H4 (cell line): ENCODE measurements at regions not wholly inside any gene's neighbourhood (a gene's known extent, or its start where the extent isn't known, plus 50 kb on each side); places are given as distances from the start of the nearest gene placed in this dataset.
A peak's percentile ranks its signal among the peaks of the same experiment; 100 is the strongest.

Experiments used
- DNase-seq: peaks from one replicate; pipeline ENCODE4 v3.0.0-alpha.2; 2015; ENCODE audit warnings: low spot score

DNA sequence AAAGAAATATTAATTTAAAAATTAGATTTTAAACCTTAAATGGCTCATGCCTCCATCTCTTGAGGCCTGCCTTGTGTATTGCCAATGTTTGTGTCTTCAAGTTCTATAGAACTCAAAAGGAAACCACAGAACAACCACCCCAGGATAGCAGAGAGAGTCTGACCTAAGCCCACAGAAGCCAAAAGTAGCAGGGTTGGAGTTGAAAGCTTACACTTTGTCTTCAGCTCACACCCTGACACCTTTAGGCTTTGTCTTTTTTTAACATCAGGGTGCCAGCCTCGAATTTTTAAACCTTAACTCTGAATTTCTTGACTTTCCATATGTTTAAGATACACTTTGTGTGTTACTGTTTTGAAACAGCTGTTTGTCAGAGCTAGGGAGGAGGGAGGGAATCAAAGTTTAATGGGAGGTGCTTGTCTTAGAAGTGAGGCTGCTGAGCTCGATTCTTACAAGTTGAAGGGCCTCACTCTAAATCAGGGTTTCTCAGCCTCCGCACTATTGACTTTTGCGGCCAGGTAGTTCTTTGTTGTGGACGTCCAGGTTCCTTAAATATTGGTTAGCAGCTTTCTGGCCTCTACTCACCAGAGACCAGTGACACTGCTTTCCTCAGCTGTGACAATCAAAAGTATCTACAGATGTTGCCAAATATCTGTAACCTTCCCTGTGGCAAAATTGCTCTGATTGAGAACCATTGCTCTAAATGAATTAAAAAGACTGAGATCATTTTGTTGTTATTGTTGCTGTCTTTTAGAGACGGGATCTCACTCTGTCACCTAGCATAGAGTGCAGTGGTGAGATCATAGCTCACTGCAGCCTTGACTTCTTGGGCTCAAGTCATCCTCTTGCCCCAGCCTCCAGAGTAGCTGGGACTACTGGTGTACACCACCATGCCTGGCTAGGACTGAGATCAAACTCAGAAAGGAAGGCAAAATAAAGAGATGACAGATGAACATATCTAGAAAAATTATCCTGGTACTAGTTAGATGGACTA is 139.2 kb upstream of the EOMES start:
- DNase-seq: no peak

DNA sequence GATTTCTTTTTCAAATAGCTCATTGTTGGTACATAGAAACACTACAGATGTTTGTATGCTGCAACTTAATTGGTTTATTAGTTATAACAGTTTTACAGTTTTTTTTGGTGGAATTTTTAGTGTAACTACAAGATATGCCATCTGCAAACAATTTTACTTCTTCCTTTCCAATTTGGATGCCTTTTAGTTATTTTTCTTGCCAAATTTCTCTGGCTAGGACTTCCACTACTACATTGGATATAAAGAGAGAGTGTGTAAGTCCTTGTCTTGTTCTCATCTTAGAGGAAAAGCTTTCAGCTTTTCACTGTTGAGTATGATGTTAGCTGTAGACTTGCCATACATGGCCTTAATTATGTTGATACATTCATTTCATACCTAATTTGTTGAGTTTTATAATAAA is 143.6 kb upstream of the EOMES start:
- no peak for DNase-seq

DNA sequence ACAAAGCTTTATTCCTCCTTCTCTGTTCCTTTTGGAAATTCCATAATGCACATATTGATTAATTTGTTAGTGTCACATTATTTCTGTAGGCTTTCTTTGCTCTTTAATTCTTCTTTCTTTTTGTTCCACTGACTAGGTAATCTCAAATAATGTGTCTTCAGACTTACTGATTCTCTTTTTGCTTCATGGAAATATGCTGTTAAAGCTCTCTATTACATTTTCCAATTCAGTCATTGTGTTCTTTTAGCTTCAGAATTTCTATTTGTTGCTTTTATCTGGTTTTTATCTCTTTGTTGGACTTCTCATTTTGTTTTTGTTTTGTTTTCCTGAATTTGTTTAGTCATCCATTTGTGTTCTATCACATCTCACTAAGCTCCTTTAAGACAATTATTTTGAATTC is 147.0 kb upstream of the EOMES start:
- DNase-seq: no peak

DNA sequence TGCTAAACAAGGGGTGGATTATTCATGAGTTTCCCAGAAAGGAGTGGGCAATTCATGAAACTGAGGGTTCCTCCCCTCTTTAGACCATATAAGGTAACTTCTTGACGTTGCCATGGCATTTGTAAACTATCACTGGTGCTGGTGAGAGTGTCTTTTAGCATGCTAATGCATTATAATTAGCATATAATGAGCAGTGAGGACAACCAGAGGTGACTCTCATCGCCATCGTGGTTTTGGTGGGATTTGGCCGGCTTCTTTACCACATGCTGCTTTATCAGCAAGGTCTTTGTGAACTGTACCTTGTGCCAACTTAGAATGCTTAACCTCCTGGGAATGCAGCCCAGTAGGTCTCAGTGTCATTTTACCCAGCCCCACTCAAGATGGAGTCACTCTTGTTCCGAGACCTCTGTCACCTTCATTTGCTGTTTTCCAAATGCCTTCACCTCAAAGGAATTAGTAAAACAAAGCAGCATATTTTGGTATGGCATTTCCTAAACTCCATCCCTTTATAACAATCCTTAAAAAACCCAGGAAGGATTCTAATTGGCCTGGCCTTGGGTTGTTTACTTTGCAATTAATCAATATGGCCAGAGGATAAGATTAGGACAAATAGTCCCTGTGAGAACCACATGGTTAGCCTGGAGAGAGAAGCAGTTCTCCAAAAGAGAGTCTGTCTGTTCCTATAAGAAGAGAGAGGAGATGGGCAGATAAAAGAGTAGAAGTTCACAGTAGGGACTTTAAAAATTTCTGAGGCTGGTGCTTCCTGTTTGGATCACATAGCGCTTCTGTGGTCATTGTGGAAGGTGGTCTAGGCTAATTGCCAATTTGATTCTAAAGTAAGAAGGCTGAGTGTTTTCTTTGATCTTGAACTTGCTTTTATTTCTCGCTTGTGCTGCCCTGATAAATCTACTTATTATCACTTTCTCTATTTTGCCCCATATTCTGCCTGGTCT is 155.2 kb upstream of the EOMES start:
- no peak for DNase-seq

DNA sequence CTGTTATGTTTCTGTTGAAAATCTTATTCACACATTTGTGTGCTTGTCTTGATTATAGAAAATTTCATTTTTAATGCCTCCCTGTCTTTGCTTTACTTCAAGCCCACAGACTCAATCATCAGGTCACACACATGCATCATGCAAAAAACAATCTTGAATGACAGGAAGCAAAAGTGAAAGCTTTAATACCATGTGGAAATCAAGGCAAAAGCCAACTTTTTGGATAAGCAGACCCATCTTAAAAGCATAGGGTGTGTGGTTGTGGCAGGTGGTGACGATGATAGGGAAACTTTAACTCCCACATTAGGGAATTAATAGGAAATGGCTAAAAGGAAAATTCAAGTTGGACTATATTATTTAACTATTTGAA is 155.9 kb upstream of the EOMES start:
- no peak for DNase-seq

DNA sequence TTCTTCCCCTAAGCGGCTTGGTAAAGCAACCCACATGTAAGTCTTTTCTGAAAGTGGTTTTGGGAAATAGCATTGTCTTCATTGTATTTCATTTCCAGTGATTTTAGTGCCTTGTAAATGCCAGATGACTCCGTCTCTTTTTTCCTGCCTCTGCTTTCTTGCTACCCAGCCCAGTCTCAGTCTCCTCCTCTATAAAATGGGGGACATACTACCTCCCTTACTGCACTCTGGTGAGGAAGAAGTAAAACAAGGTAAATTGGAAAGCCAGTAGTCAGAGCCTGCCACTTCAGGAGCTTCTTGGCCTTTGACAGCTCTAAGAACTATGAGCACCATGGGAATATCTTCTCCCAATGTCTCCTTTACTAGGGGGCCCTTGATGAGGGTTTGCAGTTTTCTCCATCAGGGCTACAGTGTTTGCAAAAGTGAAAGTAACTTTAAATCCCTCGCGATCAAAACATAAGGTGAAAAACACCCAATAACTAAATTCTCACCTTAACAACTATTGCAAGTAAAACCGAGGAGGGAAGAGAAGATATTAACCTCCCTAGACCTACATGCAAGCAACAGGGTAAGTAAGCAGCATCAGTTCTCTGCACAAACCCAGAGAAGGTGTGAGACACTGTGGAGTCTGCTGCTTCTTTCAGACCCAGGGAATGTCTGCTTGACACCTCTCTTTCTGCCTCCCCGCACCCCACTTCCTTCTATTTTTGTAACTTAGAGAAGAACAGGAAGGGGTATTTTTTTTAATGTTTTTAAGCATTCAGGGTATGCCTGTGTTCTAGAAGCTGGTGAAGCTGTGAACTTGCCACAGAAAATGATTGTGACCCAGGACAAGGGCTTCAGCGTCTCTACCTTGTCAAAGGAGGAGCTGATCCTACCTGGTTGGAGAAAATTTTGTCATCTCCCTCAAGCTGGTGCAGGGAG is 159.1 kb upstream of the EOMES start:
- DNase-seq: no peak

DNA sequence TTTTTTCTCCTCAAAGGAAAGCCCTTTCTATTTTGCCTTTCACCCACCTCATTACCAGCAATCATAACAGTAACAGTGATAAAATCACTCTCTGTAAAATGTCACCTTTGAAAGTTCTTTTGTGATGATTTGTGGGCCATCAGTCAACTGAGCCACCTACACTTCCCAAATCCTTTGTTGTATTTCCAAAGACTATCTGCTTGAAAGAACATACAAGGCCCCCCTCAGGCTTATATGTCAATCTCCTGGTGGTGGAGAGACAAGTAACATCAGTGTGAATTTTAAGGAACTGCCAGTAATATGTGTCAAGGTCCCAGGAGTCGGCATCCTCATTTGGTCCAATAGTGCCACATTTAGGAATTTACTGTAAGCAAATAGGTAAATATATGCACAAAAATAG is 161.1 kb upstream of the EOMES start:
- DNase-seq: no peak

DNA sequence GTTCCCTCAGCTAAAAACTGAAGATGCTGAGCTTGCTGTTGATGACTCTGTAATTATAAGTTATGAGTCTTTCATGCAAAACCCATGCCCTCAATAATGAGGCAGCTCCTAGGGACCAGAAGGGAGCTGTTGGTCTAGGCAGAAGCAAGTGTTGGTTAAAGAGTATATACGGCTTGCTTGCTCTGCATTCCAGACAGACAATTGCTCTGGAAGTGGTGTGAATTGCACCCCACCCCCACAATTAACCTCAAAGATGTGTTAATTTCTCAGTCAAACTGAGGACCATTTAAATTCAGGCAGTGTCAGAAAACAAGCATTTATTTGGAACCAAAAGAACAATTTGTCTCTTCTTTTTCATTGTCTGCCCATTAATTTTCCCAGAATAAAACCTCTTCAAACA is 163.5 kb upstream of the EOMES start:
- no peak for DNase-seq

DNA sequence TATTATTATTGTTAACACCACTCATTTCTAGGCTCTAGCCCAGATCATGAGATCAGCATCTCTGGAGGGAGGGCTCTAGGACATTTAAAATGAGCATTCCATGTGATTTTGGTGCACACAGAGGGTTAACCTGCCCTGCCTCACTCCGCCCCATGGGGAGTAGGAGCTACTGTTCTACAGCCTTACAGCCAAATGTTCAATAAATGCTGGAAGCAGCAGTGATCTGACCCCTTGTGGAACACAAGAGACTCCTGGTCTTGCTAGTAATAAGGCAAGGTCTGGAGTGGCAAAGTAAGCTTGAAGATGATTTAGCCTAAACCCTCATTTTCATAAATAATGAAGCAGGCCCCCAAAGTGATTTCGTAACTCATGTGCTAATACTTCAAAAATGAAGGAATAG is 166.4 kb upstream of the EOMES start:
- DNase-seq: no peak

DNA sequence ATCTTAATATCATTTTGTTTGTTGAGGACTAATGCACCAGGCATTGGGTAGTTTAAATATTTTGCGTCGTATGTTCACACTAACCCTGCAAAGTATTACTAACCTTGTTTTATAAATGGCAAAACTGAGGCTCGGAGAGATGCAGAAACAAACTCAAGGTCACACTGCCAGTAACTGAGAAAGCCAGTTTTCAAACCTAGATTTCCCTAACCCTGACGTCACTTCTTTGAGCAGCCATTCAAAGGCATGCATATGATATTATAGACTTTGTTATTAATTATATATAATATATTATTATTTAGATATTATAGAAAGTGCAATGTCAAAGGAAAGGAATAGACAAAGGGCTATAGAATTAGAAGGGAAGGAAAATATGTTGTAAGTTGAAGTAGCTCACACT is 167.6 kb upstream of the EOMES start:
- no peak for DNase-seq

DNA sequence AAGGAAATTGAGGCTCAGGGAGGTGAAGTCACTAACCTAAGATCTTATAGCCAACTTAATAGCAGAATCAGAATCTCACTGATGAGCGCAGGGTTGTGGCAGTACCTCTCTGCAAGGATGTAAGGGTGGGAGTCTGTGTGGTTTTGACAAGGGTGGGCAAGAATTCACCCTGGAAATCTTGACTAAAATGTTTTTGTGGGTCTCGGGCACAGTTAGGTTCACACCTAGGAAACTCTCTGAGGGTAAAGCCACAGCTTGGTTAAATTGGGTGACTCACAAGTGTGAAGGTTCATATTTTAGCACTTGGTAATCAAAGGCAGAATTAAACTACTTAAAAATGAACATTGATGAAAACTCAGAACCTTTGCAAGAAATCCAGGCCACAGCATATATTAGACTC is 178.2 kb upstream of the EOMES start:
- DNase-seq: no peak

DNA sequence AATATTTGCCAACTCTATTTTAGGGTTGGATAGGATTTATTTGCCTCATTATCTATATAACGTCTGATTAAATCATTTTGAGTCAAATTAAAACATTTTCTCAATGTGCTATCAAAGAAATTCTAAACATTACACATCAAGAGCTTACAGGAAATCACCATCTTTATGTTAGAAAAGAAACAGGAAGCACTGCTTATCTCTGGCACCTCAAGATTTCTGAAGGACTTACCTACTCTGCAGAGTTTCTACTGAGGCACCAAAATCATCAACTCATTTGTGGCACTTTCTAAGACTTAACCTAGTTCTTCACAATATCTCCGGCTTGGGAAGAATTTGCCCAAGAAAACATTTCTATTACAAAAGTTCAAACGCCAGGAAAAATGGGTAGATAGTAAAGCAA is 181.3 kb upstream of the EOMES start:
- DNase-seq: no peak

DNA sequence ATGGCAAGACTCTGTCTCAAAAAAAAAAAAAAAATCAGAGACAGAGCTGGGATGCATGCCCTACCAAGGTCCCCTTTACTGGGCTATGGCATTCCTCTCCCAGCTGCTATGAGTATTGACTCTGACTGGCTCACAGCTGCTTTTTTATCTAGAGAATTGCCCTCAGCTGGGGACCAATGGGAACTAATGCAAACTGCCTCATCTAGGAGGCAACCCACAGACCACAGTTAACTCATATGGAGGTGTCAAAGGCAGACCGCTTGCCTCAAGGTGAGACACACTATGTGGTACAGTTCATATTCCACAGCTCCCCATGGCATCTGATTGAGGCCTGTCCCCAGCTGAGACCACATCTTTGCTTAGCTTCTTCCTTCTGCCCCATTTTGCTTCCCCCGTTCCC is 183.5 kb upstream of the EOMES start:
- no peak for DNase-seq

DNA sequence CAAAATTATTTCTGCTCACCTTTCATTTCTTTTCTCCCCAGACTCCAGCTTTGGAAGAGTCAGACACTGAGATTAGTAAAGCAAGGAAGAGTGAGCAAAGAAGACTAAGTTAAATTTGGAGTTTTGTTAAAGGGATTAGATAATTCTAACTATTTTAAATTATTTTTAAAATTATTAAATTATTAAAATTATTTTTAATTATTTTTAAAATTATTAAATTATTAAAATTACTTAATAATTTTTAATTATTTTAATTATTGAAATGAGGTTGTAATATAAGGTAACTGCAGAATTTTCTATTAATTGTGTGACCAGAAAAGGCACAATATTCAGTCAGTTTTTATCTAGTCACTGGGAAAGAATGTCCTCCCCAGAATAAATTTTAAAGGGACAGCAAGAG is 185.0 kb upstream of the EOMES start:
- no peak for DNase-seq

DNA sequence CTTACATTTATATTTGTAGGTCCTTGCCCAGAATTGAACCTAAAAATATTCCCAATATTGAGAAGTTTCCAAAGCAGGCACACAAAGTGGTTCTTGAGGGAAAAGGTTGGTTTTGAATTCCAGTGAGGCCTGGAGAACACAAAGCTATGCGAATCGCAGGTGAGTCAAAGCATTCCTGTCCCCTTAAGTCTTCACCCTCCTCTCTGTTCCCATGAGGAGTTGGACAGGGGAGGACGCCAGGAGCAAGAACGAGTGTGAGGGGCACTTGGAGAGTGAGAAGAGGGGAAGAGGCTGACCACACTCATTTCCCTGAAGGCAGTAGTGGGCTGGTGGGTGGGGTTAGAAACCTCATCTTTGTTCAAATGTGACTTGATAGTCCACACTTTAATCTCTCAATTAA is 185.8 kb upstream of the EOMES start:
- no peak for DNase-seq

DNA sequence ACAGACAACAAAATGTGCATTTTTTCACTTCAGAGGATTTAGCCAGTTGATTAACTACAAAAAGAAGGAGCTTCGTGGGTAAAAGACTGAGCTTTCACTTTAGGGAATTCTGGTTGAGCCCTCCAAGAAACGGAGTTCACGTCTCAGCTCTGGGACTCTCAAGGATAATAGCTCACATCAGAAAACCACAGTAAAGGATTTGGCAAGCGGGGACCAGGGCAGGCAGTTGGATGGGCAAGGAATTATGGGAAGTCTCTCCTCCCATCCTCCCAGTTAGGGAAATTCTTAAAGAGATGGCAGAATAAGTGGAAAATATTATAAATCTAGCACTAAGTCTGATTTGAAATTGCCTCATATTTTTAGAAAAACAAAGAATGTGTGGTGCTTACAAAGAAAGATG is 188.3 kb upstream of the EOMES start:
- DNase-seq: no peak

DNA sequence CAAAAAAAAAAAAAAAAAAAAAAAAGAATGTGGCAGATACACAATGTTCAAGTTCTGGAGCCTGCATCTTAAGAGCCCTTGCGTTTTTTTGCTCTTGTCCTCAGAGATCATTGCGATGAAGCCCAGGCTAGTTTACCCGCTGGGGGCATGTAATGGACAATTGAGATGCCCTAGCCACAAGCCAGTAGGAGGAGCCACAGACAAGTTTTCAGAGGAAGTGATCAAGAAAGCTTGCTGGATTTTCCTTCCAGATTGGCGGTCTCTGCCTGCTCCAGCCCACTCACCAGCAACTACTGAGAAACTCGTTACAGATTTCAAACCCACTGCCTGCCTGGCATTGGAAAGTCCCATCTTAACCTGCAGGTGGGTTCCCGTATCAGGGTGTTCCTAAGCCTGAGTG is 192.1 kb upstream of the EOMES start:
- peak; percentile 4 for DNase-seq

DNA sequence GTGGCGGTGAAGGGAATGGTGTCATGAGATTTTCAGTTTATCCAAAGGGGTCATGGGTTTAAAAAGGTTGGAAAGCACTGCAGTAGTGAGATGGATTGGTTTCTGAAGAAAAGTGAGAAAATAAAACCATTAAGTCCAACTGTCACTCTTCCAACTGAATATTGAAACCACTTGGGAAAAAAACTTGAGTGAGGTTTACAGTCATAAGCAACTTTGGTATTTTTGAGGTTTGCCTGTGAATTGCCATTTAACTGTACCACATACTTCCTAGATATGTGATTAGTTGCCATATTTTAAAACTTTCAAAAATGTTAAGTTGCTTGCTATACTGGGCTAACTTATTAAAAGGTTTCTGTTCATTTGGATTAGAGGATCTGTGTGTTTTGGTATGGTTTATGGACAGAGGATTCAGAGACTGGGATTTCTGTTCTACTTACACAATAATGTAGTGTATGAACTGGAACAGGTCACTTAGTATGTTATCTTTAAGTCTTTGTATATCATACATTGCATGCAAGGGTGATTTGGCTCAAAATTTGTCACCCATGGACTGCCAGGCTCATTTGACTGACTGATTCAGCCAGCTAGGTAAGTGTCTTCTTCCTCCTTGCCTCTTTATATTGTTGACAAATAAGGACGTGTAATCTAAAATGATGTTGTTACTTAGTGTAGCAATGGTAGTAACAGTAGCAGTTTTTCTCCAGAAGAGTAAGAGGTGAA is 201.4 kb upstream of the EOMES start:
- DNase-seq: no peak

DNA sequence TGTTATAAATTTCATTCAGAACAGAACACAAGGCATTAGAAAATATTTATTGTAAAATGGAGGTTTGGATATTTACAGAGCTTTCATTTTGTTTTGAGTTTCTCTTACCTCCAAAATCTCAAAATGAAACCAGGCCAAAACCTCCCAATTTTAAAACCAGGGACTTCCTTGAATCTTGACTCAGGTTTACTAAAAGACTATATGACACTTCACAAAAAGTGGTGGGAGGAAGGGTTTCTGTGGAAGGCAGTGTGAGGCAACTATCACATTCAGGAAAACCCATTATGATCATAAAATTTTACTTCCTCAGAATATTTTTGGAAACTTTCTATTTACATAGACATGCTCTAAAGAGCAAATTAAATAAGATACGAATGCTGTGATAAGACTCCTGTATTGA is 205.8 kb upstream of the EOMES start:
- DNase-seq: no peak

DNA sequence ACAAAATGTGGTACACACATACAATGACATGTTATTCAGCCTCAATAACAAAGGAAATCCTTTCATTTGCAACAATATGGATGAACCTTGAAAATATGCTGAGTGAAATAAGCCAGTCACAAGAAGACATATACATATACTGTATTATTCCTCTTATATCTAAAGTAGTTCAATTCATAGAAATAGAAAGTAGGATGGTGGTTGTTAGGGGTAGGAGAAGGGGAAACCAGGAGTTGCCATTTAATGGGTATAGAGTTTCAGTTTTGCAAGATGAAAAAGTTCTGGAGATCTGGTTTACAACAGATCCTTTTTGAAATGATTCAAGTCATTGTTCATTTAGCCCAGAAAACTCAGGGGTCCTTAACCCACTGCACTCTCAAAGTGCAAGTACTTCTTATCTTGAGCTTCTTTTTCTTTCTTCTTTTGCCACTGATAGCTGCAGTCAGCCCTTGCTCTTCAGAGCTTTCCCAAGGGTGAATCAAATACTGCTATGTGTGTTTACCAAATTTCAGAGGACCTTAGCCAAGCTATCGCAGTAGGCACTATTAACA is 208.0 kb upstream of the EOMES start:
- no peak for DNase-seq

DNA sequence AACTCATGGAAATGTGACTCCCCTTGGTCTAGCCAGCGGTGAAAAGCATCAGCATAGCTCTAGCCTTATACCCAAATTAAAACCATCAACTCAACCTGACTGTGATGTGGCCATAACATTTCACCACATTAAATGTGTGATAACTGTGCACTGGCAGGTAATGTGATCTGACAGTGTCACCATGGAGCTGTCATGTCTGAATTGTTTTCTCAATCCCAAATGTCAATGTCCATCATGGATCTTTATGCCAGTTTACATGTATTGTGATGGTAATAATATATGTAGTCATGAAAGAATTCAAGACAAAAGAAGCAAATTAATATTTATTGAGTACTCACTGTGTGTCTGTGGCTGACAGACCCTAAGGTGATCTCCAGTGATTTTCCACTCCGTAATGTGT is 213.4 kb upstream of the EOMES start:
- DNase-seq: no peak
